ENCODE measurements at regions not wholly inside any gene's neighbourhood (a gene's known extent, or its start where the extent isn't known, plus 50 kb on each side); places are given as distances from the start of the nearest gene placed in this dataset.

DNA sequence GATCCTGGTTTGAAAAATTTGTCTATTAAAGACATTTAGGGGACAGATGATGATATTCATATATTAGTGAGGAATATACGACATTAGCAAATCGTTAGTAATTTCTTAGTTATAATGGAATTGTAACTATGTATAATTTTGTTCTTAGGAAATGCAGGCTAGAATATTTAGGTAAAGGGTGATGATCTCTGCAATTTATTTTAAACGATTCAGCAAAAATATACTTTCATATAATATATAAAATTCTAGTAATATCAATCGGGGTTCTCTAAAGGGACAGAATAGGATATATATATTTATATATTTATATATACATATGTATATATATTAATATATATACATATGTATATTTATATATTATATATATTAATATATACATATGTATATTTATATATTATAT is 142.5 kb upstream of the DNAJC10 start:
- Mint-ChIP-seq H3K27ac (no peak overlapping the region), H3K4me1 (no peaks in the 10 kb centered on the region), H3K4me3 (no peak overlapping the region), H3K27me3 (ENCODE audit: insufficient read depth, low read depth, poor library complexity) (peaks cover 4% of the 10 kb centered on the region), H3K36me3 (ENCODE audit: low read depth) (no peaks in the 10 kb centered on the region), H3K9me3 (no peaks in the 10 kb centered on the region)
- Histone ChIP-seq H3K9me2 (ENCODE audit: insufficient read depth) (no peaks in the 10 kb centered on the region), H3K27me3 (ENCODE audit: insufficient read depth) (no peaks in the 10 kb centered on the region), H3F3A (replicated peaks; ENCODE audit: low read depth) (no peaks in the 10 kb centered on the region), H3K4me1 (ENCODE audit: insufficient read depth) (no peaks in the 10 kb centered on the region), H3K79me2 (replicated peaks; ENCODE audit: insufficient read depth) (no peaks in the 10 kb centered on the region), H3K4me2 (no peak overlapping the region), H3K36me3 (ENCODE audit: insufficient read depth) (no peaks in the 10 kb centered on the region), H3K27ac (ENCODE audit: low read depth) (no peak overlapping the region), H4K20me1 (replicated peaks; ENCODE audit: insufficient read depth) (no peaks in the 10 kb centered on the region), H3K4me3 (no peak overlapping the region), H2AFZ (no peak overlapping the region)
- DNase-seq (ENCODE audit: low spot score): no peak
- TF ChIP-seq CREB1 (CRISPR knock-in tag; IDR thresholded peaks at IDR 0.05; ENCODE audit: low read depth): no peak
- no peak for ATAC-seq

DNA sequence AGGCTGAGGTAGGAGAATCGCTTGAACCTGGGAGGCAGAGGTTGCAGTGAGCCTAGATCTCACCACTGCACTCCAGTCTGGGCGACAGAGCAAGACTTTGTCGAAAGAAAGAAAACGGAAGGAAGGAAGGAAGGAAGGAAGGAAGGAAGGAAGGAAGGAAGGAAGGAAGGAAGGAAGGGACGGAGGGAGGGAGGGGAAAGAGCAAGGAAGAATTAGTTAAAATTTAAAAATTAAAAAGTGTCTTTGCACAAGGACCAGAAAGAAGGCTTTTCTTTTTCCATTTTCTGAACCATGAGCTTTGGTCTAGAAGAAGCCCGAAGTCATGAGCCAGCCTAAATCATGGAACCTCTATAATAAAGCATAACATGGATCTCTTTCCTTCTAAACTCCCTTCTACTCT is 138.2 kb upstream of the DNAJC10 start:
- no peaks in the 10 kb centered on the region for H3K27me3 ChIP-seq (ENCODE audit: insufficient read depth)
- H3K4me2 ChIP-seq: no peak overlapping the region
- H2AFZ ChIP-seq: no peak overlapping the region
- no peaks in the 10 kb centered on the region for H3K36me3 ChIP-seq (ENCODE audit: insufficient read depth)
- peaks cover 4% of the 10 kb centered on the region for H3K27me3 Mint-ChIP-seq (ENCODE audit: insufficient read depth, low read depth, poor library complexity)
- no peak for ATAC-seq
- TF ChIP-seq, protein P1, sequence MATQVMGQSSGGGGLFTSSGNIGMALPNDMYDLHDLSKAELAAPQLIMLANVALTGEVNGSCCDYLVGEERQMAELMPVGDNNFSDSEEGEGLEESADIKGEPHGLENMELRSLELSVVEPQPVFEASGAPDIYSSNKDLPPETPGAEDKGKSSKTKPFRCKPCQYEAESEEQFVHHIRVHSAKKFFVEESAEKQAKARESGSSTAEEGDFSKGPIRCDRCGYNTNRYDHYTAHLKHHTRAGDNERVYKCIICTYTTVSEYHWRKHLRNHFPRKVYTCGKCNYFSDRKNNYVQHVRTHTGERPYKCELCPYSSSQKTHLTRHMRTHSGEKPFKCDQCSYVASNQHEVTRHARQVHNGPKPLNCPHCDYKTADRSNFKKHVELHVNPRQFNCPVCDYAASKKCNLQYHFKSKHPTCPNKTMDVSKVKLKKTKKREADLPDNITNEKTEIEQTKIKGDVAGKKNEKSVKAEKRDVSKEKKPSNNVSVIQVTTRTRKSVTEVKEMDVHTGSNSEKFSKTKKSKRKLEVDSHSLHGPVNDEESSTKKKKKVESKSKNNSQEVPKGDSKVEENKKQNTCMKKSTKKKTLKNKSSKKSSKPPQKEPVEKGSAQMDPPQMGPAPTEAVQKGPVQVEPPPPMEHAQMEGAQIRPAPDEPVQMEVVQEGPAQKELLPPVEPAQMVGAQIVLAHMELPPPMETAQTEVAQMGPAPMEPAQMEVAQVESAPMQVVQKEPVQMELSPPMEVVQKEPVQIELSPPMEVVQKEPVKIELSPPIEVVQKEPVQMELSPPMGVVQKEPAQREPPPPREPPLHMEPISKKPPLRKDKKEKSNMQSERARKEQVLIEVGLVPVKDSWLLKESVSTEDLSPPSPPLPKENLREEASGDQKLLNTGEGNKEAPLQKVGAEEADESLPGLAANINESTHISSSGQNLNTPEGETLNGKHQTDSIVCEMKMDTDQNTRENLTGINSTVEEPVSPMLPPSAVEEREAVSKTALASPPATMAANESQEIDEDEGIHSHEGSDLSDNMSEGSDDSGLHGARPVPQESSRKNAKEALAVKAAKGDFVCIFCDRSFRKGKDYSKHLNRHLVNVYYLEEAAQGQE (IDR thresholded peaks at IDR 0.05; ENCODE audit: unreplicated experiment): no peak
- TF ChIP-seq, protein P2, sequence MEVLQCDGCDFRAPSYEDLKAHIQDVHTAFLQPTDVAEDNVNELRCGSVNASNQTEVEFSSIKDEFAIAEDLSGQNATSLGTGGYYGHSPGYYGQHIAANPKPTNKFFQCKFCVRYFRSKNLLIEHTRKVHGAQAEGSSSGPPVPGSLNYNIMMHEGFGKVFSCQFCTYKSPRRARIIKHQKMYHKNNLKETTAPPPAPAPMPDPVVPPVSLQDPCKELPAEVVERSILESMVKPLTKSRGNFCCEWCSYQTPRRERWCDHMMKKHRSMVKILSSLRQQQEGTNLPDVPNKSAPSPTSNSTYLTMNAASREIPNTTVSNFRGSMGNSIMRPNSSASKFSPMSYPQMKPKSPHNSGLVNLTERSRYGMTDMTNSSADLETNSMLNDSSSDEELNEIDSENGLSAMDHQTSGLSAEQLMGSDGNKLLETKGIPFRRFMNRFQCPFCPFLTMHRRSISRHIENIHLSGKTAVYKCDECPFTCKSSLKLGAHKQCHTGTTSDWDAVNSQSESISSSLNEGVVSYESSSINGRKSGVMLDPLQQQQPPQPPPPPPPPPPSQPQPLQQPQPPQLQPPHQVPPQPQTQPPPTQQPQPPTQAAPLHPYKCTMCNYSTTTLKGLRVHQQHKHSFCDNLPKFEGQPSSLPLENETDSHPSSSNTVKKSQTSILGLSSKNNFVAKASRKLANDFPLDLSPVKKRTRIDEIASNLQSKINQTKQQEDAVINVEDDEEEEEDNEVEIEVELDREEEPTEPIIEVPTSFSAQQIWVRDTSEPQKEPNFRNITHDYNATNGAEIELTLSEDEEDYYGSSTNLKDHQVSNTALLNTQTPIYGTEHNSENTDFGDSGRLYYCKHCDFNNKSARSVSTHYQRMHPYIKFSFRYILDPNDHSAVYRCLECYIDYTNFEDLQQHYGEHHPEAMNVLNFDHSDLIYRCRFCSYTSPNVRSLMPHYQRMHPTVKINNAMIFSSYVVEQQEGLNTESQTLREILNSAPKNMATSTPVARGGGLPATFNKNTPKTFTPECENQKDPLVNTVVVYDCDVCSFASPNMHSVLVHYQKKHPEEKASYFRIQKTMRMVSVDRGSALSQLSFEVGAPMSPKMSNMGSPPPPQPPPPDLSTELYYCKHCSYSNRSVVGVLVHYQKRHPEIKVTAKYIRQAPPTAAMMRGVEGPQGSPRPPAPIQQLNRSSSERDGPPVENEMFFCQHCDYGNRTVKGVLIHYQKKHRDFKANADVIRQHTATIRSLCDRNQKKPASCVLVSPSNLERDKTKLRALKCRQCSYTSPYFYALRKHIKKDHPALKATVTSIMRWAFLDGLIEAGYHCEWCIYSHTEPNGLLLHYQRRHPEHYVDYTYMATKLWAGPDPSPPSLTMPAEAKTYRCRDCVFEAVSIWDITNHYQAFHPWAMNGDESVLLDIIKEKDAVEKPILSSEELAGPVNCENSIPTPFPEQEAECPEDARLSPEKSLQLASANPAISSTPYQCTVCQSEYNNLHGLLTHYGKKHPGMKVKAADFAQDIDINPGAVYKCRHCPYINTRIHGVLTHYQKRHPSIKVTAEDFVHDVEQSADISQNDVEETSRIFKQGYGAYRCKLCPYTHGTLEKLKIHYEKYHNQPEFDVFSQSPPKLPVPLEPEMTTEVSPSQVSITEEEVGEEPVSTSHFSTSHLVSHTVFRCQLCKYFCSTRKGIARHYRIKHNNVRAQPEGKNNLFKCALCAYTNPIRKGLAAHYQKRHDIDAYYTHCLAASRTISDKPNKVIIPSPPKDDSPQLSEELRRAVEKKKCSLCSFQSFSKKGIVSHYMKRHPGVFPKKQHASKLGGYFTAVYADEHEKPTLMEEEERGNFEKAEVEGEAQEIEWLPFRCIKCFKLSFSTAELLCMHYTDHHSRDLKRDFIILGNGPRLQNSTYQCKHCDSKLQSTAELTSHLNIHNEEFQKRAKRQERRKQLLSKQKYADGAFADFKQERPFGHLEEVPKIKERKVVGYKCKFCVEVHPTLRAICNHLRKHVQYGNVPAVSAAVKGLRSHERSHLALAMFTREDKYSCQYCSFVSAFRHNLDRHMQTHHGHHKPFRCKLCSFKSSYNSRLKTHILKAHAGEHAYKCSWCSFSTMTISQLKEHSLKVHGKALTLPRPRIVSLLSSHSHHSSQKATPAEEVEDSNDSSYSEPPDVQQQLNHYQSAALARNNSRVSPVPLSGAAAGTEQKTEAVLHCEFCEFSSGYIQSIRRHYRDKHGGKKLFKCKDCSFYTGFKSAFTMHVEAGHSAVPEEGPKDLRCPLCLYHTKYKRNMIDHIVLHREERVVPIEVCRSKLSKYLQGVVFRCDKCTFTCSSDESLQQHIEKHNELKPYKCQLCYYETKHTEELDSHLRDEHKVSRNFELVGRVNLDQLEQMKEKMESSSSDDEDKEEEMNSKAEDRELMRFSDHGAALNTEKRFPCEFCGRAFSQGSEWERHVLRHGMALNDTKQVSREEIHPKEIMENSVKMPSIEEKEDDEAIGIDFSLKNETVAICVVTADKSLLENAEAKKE (CRISPR knock-in tag; IDR thresholded peaks at IDR 0.05): no peak
- TF ChIP-seq ZNF114 (CRISPR knock-in tag; IDR thresholded peaks at IDR 0.05) (no peak), ZNF331 (CRISPR knock-in tag; IDR thresholded peaks at IDR 0.05; ENCODE audit: low read depth) (no peak), CREB1 (CRISPR knock-in tag; IDR thresholded peaks at IDR 0.05; ENCODE audit: low read depth) (no peak), JUNB (IDR thresholded peaks at IDR 0.05; ENCODE audit: unreplicated experiment) (no peak), STAT1 (IDR thresholded peaks at IDR 0.05; ENCODE audit: unreplicated experiment) (no peak), EZH2phosphoT487 (IDR thresholded peaks at IDR 0.05; ENCODE audit: unreplicated experiment) (no peak), NANOG (IDR thresholded peaks at IDR 0.05; ENCODE audit: borderline replicate concordance) (no peak), EZH2 (IDR thresholded peaks at IDR 0.05; ENCODE audit: low read depth, unreplicated experiment) (no peak)
- TF ChIP-seq, protein P3, sequence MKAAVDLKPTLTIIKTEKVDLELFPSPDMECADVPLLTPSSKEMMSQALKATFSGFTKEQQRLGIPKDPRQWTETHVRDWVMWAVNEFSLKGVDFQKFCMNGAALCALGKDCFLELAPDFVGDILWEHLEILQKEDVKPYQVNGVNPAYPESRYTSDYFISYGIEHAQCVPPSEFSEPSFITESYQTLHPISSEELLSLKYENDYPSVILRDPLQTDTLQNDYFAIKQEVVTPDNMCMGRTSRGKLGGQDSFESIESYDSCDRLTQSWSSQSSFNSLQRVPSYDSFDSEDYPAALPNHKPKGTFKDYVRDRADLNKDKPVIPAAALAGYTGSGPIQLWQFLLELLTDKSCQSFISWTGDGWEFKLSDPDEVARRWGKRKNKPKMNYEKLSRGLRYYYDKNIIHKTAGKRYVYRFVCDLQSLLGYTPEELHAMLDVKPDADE (IDR thresholded peaks at IDR 0.05): no peak
- no peaks in the 10 kb centered on the region for H3K79me2 ChIP-seq (replicated peaks; ENCODE audit: insufficient read depth)
- no peaks in the 10 kb centered on the region for H3K4me1 ChIP-seq (ENCODE audit: insufficient read depth)
- DNase-seq (ENCODE audit: low spot score): no peak
- H3K9me2 ChIP-seq (ENCODE audit: insufficient read depth): no peaks in the 10 kb centered on the region
- H3K9me3 Mint-ChIP-seq: no peaks in the 10 kb centered on the region
- H3K4me3 Mint-ChIP-seq: no peak overlapping the region
- H3K4me3 ChIP-seq: no peak overlapping the region
- no peaks in the 10 kb centered on the region for H4K20me1 ChIP-seq (replicated peaks; ENCODE audit: insufficient read depth)
- H3K36me3 Mint-ChIP-seq (ENCODE audit: low read depth): no peaks in the 10 kb centered on the region
- no peaks in the 10 kb centered on the region for H3K4me1 Mint-ChIP-seq
- no peak overlapping the region for H3K27ac ChIP-seq (ENCODE audit: low read depth)
- no peaks in the 10 kb centered on the region for H3F3A ChIP-seq (replicated peaks; ENCODE audit: low read depth)
- H3K27ac Mint-ChIP-seq: no peak overlapping the region
